Vagina (tissue), 2 donors: ENCODE measurements at regions not wholly inside any gene's neighbourhood (a gene's known extent, or its start where the extent isn't known, plus 50 kb on each side); places are given as distances from the start of the nearest gene placed in this dataset.

Experiments used
- DNase-seq, 2 donors: peaks; one replicate each; pipeline ENCODE4 v3.0.0-alpha.2; 2017; ENCODE audit errors: extremely low spot score in 2 of 2
- H3K27ac ChIP-seq: fragments of 200-600 bp; sonication (generic); one replicate; pipeline ENCODE4 v1.5.1; 2019
- H3K27me3 ChIP-seq: fragments of 200-600 bp; sonication (generic); one replicate; pipeline ENCODE4 v1.5.1; 2019
- H3K36me3 ChIP-seq, 2 donors: fragments of 200-600 bp; sonication (generic); one replicate each; pipeline ENCODE4 v1.5.1; 2017 to 2019
- H3K4me1 ChIP-seq: fragments of 200-600 bp; sonication (generic); one replicate; pipeline ENCODE4 v1.5.1; 2019
- H3K4me3 ChIP-seq, 2 donors: fragments of 200-600 bp; sonication (generic); 1 replicate in 1 of 2; 2 replicates in 1 of 2; pipeline ENCODE4 v1.5.1; 2016 to 2019
- H3K9me3 ChIP-seq: fragments of 200-600 bp; sonication (generic); one replicate; pipeline ENCODE4 v1.5.1; 2019
- CTCF ChIP-seq, 3 experiments: fragments of 450-650 bp in 2 of 3; fragments of 200-600 bp in 1 of 3; sonication (generic) in 1 of 3; IDR thresholded peaks; one replicate each; pipeline ENCODE4 v1.5.1; 2017 to 2019; ENCODE audit warnings: antibody characterized with exemption in 3 of 3, mild to moderate bottlenecking in 2 of 3, moderate library complexity in 2 of 3
- POLR2A ChIP-seq, 2 donors: fragments of 450-650 bp; IDR thresholded peaks; one replicate each; pipeline ENCODE4 v1.6.1; 2017; ENCODE audit warnings: antibody characterized with exemption in 2 of 2, mild to moderate bottlenecking in 2 of 2, moderate library complexity in 2 of 2
- POLR2AphosphoS5 ChIP-seq, 2 donors: sonication (generic); formaldehyde crosslinking; IDR thresholded peaks; one replicate each; pipeline ENCODE4 v1.9.0; 2017; ENCODE audit warnings: antibody characterized with exemption in 2 of 2, mild to moderate bottlenecking in 2 of 2, low read depth in 1 of 2; ENCODE audit not compliant: insufficient read depth in 1 of 2
- intact Hi-C: fragments of 100-400 bp; cut with DNase I; formaldehyde crosslinking; loops from one replicate; pipeline ENCODE4 v1.15.1; 2023

DNA sequence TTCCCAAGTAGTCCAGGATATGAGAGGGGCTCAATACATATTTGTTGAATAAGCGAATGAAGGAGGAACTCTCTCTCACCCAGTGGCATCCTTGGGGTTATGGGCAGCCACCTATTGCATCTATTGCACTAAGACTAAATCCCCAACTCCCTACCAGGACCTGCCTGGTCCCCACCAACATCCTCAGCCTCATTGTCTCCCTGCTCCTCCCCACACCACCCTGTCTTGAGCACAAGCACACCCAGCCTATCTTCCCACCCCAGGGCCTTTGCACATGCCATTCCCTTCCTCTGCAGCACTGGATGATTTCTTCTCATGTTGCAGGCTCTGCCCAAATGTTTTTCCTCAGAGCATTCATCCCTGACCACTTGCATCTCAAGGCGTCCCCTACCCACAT lies 133.8 kb downstream of the BARX1 start:
- DNase-seq, result no peak
- TF ChIP-seq POLR2AphosphoS5 (IDR thresholded peaks at IDR 0.05; ENCODE audit: insufficient read depth in 1 of 2, low read depth in 1 of 2) (no peak), CTCF (IDR thresholded peaks at IDR 0.05) (no peak), POLR2A (IDR thresholded peaks at IDR 0.05) (no peak)
- no peak overlapping the region for H3K4me3 ChIP-seq
- no peaks in the 10 kb centered on the region for H3K27me3 ChIP-seq
- intact Hi-C loops, result no loop called here
- H3K9me3 ChIP-seq, result no peaks in the 10 kb centered on the region
- H3K36me3 ChIP-seq, result no peaks in the 10 kb centered on the region
- H3K27ac ChIP-seq, result no peak overlapping the region
- no peaks in the 10 kb centered on the region for H3K4me1 ChIP-seq

GRCh38 chr9:93820667-93821306 lies 134.4 kb downstream of the BARX1 start:
- no peak overlapping the region for H3K4me3 ChIP-seq
- H3K9me3 ChIP-seq, result no peaks in the 10 kb centered on the region
- TF ChIP-seq POLR2AphosphoS5 (IDR thresholded peaks at IDR 0.05; ENCODE audit: insufficient read depth in 1 of 2, low read depth in 1 of 2) (no peak), CTCF (IDR thresholded peaks at IDR 0.05) (no peak)
- no peaks in the 10 kb centered on the region for H3K27me3 ChIP-seq
- no peak overlapping the region for H3K27ac ChIP-seq
- DNase-seq, result peak in 1 of 2 donors; percentile 69
- intact Hi-C loops, result no loop called here
- no peaks in the 10 kb centered on the region for H3K36me3 ChIP-seq
- no peaks in the 10 kb centered on the region for H3K4me1 ChIP-seq

GRCh38 chr9:93819905-93820304 lies 135.2 kb downstream of the BARX1 start:
- no peak for TF ChIP-seq CTCF (IDR thresholded peaks at IDR 0.05)
- no peak for TF ChIP-seq POLR2A (IDR thresholded peaks at IDR 0.05)
- no peak for TF ChIP-seq POLR2AphosphoS5 (IDR thresholded peaks at IDR 0.05; ENCODE audit: insufficient read depth in 1 of 2, low read depth in 1 of 2)
- peak in 1 of 2 donors; percentile 44 for DNase-seq
- Histone ChIP-seq H3K36me3 (no peaks in the 10 kb centered on the region), H3K27me3 (no peaks in the 10 kb centered on the region), H3K27ac (no peak overlapping the region), H3K4me1 (no peaks in the 10 kb centered on the region), H3K4me3 (no peak overlapping the region), H3K9me3 (no peaks in the 10 kb centered on the region)
- intact Hi-C loops, result no loop called here

GRCh38 chr9:93818827-93819472 lies 136.2 kb downstream of the BARX1 start:
- TF ChIP-seq CTCF (IDR thresholded peaks at IDR 0.05), result no peak
- TF ChIP-seq POLR2AphosphoS5 (IDR thresholded peaks at IDR 0.05; ENCODE audit: insufficient read depth in 1 of 2, low read depth in 1 of 2), result no peak
- no peak for TF ChIP-seq POLR2A (IDR thresholded peaks at IDR 0.05)
- Histone ChIP-seq H3K4me3 (no peak overlapping the region), H3K36me3 (no peaks in the 10 kb centered on the region), H3K27ac (no peak overlapping the region), H3K4me1 (no peaks in the 10 kb centered on the region), H3K9me3 (no peaks in the 10 kb centered on the region), H3K27me3 (no peaks in the 10 kb centered on the region)
- intact Hi-C loops, result no loop called here
- peak in 1 of 2 donors; percentile 72 for DNase-seq

DNA sequence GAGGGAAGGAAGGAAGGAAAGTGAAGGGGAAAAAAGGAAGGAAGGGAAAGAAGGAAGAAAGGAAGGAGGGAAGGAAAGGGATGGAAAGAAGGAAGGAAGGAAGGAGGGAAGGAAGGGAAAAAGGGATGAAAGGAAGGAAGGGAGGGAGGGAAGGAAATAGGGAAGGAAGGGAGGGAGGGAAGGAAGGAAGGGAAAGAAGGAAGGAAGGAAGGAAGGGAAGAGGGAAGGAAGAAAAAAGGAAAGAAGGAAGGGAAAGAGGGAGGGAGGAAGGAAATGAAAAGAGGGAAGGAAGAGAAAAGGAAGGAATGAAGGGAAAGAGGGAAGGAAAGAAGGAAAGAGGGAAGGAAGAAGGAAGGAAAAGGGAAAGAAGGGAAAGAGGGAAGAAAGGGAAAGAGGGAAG lies 136.9 kb downstream of the BARX1 start:
- Histone ChIP-seq H3K4me1 (no peaks in the 10 kb centered on the region), H3K36me3 (no peaks in the 10 kb centered on the region), H3K27me3 (no peaks in the 10 kb centered on the region), H3K4me3 (no peak overlapping the region), H3K27ac (no peak overlapping the region), H3K9me3 (no peaks in the 10 kb centered on the region)
- TF ChIP-seq CTCF (IDR thresholded peaks at IDR 0.05) (no peak), POLR2A (IDR thresholded peaks at IDR 0.05) (no peak), POLR2AphosphoS5 (IDR thresholded peaks at IDR 0.05; ENCODE audit: insufficient read depth in 1 of 2, low read depth in 1 of 2) (no peak)
- intact Hi-C loops, result no loop called here
- DNase-seq, result no peak
